Skeletal muscle satellite cell (primary cell): ENCODE measurements at regions not wholly inside any gene's neighbourhood (a gene's known extent, or its start where the extent isn't known, plus 50 kb on each side); places are given as distances from the start of the nearest gene placed in this dataset.

ENCODE experiments used
- H3K27me3 ChIP-seq: 2 replicates; pipeline ENCODE4 v1.7.0; 2013; ENCODE audit warnings: low read length; ENCODE audit not compliant: control insufficient read depth, insufficient read depth
- H3K36me3 ChIP-seq: 2 replicates; pipeline ENCODE4 v1.7.0; 2013; ENCODE audit warnings: mild to moderate bottlenecking, control low read depth, low read length; ENCODE audit not compliant: insufficient read depth
- H3K4me1 ChIP-seq: 2 replicates; pipeline ENCODE4 v1.7.0; 2013; ENCODE audit warnings: low read length; ENCODE audit not compliant: control insufficient read depth, insufficient read depth
- H3K4me2 ChIP-seq: 2 replicates; pipeline ENCODE4 v1.7.0; 2013; ENCODE audit warnings: mild to moderate bottlenecking, low read length
- H3K4me3 ChIP-seq: 2 replicates; pipeline ENCODE4 v1.7.0; 2013; ENCODE audit warnings: low read length
- H3K9ac ChIP-seq: 2 replicates; pipeline ENCODE4 v1.7.0; 2013; ENCODE audit warnings: mild to moderate bottlenecking, low read depth, low read length, moderate library complexity
- H3K9me3 ChIP-seq: replicated peaks from 2 replicates; pipeline ENCODE4 v1.7.0; 2013; ENCODE audit warnings: mild to moderate bottlenecking, control low read depth, low read length

DNA sequence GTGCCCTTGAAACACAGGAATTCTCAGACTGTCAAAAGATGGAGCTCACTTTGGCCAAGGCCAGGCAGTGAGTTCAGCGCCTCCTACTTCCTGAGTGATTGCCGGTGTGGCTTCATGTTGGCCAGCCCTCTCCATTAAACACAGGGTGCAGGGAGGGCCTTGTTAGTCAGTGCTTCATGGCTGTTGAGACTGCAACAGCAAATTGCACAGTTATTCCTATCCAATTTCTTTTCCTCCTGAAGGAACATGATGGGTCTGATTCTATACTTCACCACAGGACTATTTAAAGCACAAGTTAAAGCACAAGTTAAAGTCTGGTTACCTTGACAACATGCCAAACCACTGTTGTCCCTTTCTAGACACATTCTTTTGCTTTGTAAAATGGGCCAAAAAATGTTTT, 156.6 kb downstream of the SIPA1L2 start:
- no peak overlapping the region for H3K4me3 ChIP-seq

DNA sequence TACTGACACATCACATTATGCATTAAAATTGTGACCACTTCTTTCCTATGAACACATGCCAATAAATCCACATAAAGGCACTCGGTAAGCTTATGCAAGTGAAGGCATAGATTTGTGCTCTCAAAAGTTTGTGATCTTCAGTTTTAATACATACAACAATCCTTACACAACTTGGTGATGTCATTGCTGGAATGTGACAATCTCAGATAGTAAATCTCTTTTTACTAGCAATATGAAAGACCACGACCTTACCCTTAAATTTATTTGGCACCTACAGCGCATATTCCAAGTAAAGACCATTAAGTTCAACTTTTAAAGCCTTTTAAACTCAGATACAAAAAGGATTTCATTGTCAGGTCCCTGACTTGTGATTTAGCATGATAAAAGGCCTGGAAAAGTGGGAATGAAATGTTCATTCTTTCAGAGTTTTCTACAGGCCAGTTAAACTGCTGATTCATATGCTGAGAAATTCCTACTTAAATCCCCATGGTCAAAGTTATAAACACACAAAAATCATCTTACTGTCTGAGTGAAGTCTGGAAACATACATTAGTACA, 157.4 kb downstream of the SIPA1L2 start:
- no peaks in the 10 kb centered on the region for H3K9me3 ChIP-seq
- peaks cover 33% of the 10 kb centered on the region for H3K4me1 ChIP-seq
- no peaks in the 10 kb centered on the region for H3K36me3 ChIP-seq
- no peaks in the 10 kb centered on the region for H3K27me3 ChIP-seq
- H3K4me3 ChIP-seq, result no peak overlapping the region
- H3K9ac ChIP-seq, result peak overlapping the region; percentile 29
- H3K4me2 ChIP-seq, result peak overlapping the region; percentile 14

More for the DNA sequence above, 156.6 kb downstream of the SIPA1L2 start:
- H3K9me3 ChIP-seq, result no peaks in the 10 kb centered on the region
- H3K27me3 ChIP-seq, result no peaks in the 10 kb centered on the region
- H3K9ac ChIP-seq, result peak overlapping the region; percentile 29
- no peaks in the 10 kb centered on the region for H3K36me3 ChIP-seq
- H3K4me2 ChIP-seq, result peak overlapping the region; percentile 16
- peaks cover 38% of the 10 kb centered on the region for H3K4me1 ChIP-seq

DNA sequence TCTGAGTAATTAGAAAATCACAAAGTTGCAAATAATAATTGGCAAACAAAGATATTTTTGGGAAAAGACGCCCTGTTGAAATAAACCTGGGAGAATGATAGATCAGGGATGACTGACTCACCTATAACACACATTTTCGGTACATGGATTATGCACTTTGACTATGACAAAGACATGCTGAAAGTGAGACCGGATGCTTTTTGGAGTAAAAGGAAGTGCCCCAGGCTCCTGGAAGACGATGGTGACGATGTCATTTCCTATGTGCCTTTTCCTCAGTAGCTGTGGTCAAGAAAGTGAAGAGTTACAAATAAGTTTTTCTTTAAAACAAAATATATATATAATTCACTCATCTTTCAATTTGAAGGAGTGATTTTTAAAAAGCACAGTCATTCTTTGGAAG, 158.7 kb downstream of the SIPA1L2 start:
- Histone ChIP-seq H3K9me3 (no peaks in the 10 kb centered on the region), H3K4me1 (peaks cover 26% of the 10 kb centered on the region), H3K4me3 (no peak overlapping the region), H3K4me2 (no peak overlapping the region), H3K9ac (no peak overlapping the region), H3K36me3 (no peaks in the 10 kb centered on the region), H3K27me3 (no peaks in the 10 kb centered on the region)

DNA sequence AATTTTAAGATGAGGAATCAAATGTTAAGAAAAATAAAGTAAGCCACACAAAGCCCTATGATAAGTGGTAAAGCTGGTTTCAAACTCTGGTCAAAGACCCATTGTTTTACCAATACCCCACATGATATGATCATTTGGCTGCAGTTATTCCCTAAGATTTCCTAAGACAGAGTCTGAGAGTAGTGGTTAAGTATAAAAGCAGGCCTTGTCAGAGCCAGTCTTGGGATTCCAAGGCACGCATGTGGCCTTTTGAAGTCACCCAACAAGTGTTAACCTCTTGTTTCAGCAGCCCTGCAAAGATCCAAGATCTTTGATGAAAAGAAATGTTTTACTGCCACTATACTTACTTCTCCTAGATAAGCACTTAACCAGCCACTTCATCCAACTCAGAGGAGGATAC, 159.2 kb downstream of the SIPA1L2 start:
- no peak overlapping the region for H3K9ac ChIP-seq
- H3K4me2 ChIP-seq, result no peak overlapping the region
- peaks cover 26% of the 10 kb centered on the region for H3K4me1 ChIP-seq
- no peak overlapping the region for H3K4me3 ChIP-seq
- no peaks in the 10 kb centered on the region for H3K27me3 ChIP-seq
- no peaks in the 10 kb centered on the region for H3K9me3 ChIP-seq
- no peaks in the 10 kb centered on the region for H3K36me3 ChIP-seq

DNA sequence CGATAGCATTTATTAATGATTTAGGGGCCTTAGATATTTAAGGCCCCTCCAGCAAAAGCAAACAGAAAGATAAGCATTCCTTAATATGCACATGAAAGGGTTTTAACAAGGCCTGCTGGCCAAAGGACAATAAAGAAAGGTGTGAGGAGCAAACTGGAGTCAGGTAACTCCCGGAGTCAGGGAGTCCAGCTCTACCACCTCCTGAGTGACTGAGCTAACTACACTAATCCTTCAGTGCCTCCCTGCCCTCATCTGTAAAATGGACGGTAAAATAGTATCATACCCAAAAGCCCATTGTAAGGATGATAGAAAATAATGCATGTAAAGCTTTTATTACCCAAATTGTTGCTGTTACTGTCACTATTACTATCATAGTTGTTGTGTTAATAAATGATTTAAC, 161.7 kb downstream of the SIPA1L2 start:
- no peaks in the 10 kb centered on the region for H3K9me3 ChIP-seq

DNA sequence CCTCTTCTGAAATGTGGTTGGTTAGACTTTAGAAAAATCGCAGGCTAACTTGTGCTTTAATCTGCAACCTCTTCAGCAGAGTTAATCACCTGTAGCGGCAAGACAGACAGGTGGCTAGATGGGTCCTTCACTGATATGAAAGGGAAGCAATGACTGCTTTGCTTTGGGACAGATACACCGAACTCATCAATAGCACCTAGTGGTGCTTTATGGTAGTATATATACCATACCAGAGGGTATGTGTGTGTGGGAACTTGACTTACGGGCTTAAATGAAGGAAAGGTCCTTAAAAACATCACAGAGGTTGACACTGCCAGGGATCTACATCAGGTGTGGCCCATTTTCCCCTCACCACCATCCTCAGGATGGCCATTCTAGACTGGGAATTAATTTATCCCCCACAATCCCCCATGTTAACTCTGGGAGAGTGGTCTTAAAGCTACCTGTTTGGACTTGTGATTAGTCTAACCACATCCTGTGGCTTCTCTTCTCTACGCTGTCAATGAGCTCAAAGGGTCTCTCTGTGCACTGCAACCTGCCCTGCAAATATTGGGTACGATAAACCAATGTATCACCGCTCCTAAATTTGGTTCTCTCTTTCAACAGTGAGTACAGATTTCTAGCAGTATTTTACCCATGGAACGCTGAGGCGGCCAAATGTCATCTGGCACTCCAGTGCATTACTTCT, 162.7 kb downstream of the SIPA1L2 start:
- no peaks in the 10 kb centered on the region for H3K27me3 ChIP-seq
- H3K9me3 ChIP-seq, result no peaks in the 10 kb centered on the region
- no peak overlapping the region for H3K9ac ChIP-seq
- H3K36me3 ChIP-seq, result no peaks in the 10 kb centered on the region
- H3K4me3 ChIP-seq, result no peak overlapping the region
- H3K4me1 ChIP-seq, result peaks cover 5% of the 10 kb centered on the region
- no peak overlapping the region for H3K4me2 ChIP-seq

More for the DNA sequence above, 161.7 kb downstream of the SIPA1L2 start:
- Histone ChIP-seq H3K4me3 (no peak overlapping the region), H3K27me3 (no peaks in the 10 kb centered on the region), H3K4me2 (no peak overlapping the region), H3K4me1 (peaks cover 16% of the 10 kb centered on the region), H3K9ac (no peak overlapping the region), H3K36me3 (no peaks in the 10 kb centered on the region)

DNA sequence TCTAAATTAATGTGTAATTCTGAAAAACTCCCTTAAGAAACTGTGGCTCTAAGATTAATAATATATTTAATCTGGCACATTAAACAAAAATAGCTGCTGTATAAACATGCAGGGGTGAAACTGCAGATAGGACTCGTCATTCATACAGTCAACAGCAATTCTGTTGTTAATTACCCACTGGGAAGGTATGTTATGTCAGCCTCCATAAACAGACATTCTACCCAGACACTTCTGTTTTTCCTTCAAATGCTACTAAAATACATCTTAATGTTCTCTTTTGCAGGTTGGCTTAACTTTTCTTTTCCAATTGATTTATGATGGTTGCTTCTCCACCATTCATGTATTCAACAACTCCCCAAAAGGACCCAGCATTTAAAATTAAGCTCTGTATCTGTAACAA, 165.6 kb downstream of the SIPA1L2 start:
- Histone ChIP-seq H3K4me1 (no peaks in the 10 kb centered on the region), H3K36me3 (no peaks in the 10 kb centered on the region), H3K27me3 (no peaks in the 10 kb centered on the region), H3K4me3 (no peak overlapping the region), H3K4me2 (no peak overlapping the region), H3K9me3 (no peaks in the 10 kb centered on the region), H3K9ac (no peak overlapping the region)

DNA sequence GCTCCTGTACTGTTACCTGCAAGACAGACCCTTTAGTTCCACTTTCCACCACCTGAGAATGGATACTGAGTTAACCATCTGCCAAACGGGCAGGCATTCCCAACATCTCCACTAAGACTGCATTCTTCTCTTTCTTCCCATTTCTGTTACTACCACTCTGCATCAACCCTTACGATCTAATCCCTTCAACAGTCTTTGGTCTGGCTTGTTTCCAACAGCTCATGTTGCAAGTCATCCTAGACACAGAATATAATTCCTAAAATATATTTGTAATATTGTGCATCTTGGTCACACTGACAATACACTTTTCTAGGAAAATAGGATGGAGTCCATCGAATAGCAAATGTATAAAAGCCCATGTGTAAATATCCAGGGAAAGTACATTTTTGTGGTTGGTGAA, 166.7 kb downstream of the SIPA1L2 start:
- no peaks in the 10 kb centered on the region for H3K4me1 ChIP-seq
- no peak overlapping the region for H3K4me3 ChIP-seq
- no peak overlapping the region for H3K9ac ChIP-seq
- H3K9me3 ChIP-seq, result no peaks in the 10 kb centered on the region
- no peaks in the 10 kb centered on the region for H3K36me3 ChIP-seq
- no peaks in the 10 kb centered on the region for H3K27me3 ChIP-seq
- H3K4me2 ChIP-seq, result no peak overlapping the region

DNA sequence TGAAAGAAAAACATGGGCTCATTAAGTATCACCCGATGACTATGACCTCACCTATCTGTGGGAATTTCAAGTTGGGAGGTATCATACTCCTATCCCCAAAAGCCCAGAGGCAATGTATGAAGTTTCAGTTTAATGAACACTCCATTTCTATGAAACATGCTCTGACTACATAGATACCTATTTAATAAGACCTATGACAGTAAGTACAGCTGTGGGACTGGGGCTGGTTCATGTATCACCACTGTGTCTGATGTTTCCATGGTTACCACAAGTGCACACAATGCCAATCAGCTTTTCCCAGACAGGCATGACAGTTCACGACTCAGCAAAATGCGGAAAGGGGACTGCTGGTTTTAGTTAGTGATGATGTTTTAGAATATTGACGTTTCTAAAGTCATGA, 167.7 kb downstream of the SIPA1L2 start:
- Histone ChIP-seq H3K4me2 (no peak overlapping the region), H3K9ac (no peak overlapping the region), H3K36me3 (no peaks in the 10 kb centered on the region), H3K4me3 (no peak overlapping the region), H3K4me1 (no peaks in the 10 kb centered on the region), H3K9me3 (no peaks in the 10 kb centered on the region), H3K27me3 (no peaks in the 10 kb centered on the region)

DNA sequence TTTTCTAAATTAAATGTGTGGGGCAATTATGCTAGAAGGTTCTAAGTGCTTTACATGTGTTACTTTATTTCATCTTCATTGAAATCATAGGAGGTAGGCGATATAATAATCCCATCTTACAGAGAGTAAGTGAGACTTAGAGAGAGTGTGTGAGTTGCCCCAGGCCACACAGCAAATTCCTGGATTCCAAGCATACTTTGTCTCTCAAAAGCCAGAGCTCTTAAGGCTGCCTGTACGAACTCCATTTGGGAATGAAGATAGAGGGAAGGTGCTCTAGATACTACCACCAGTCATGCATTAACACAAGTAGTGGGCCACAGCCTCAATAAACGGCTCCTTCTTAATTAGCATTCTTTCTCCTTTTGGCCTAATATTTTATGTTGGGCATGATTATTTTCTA, 170.1 kb downstream of the SIPA1L2 start:
- Histone ChIP-seq H3K4me2 (no peak overlapping the region), H3K9ac (no peak overlapping the region), H3K4me1 (no peaks in the 10 kb centered on the region), H3K4me3 (no peak overlapping the region), H3K27me3 (no peaks in the 10 kb centered on the region), H3K9me3 (no peaks in the 10 kb centered on the region), H3K36me3 (no peaks in the 10 kb centered on the region)

DNA sequence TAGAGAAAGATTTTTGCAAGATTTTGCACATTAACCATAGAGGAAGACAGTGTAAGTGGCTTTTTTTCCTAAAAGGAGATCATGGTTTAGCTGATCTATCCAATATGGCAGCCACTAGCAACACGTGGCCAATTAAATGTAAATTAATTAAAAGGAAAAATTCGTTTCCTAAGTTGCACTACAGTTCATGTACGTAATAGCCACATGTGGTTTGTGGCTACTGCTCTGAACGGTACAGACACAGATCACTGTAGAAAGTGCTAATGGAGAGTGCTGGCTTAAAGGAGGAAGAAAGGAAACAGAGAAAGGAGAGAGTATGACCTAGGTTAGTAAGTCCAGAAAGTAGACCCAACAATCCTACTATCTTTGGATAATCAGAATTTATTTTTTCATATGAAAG, 170.8 kb downstream of the SIPA1L2 start:
- no peaks in the 10 kb centered on the region for H3K9me3 ChIP-seq
- no peak overlapping the region for H3K9ac ChIP-seq
- H3K4me2 ChIP-seq, result no peak overlapping the region
- H3K27me3 ChIP-seq, result no peaks in the 10 kb centered on the region
- no peaks in the 10 kb centered on the region for H3K4me1 ChIP-seq
- H3K4me3 ChIP-seq, result no peak overlapping the region
- no peaks in the 10 kb centered on the region for H3K36me3 ChIP-seq

DNA sequence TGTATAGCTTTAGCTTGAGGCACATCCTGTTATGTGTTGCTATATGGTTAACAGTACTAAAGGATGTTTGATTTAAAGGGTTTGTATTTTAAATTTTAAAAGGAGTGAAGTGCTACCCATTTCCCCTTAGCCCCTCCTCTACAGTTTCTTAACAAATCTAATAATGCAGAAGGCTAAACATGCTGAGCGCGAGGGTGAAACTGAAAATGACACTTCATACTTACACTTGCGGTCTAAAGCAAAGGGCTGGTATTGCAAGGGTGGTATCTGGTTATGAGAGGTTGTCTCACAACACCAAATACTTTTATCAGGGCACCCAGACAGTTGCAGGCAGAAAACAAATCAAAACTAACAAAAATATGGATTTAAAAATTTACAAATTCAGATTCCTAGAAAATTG, 172.3 kb downstream of the SIPA1L2 start:
- no peaks in the 10 kb centered on the region for H3K36me3 ChIP-seq
- no peak overlapping the region for H3K4me3 ChIP-seq
- H3K27me3 ChIP-seq, result no peaks in the 10 kb centered on the region
- no peak overlapping the region for H3K9ac ChIP-seq
- no peaks in the 10 kb centered on the region for H3K9me3 ChIP-seq
- H3K4me2 ChIP-seq, result no peak overlapping the region
- no peaks in the 10 kb centered on the region for H3K4me1 ChIP-seq
